ENCODE measurements at regions not wholly inside any gene's neighbourhood (a gene's known extent, or its start where the extent isn't known, plus 50 kb on each side); places are given as distances from the start of the nearest gene placed in this dataset.
"Not testable (repeated sequence)": the region's sequence is repeated elsewhere in the genome, so short reads cannot be mapped to it uniquely, and the experiment has no call there.

- DNase-seq (ENCODE audit: low read depth, low spot score): no peak
Observed at GRCh38 chr3:86887876-86888275, 103.1 kb downstream of the VGLL3 start.

- DNase-seq (ENCODE audit: low read depth, low spot score): no peak
Observed at GRCh38 chr3:86880066-86880465, 110.9 kb downstream of the VGLL3 start.

- not testable (repeated sequence) for DNase-seq (ENCODE audit: low read depth, low spot score)
Observed at GRCh38 chr3:86876504-86877181, 114.3 kb downstream of the VGLL3 start.

DNA sequence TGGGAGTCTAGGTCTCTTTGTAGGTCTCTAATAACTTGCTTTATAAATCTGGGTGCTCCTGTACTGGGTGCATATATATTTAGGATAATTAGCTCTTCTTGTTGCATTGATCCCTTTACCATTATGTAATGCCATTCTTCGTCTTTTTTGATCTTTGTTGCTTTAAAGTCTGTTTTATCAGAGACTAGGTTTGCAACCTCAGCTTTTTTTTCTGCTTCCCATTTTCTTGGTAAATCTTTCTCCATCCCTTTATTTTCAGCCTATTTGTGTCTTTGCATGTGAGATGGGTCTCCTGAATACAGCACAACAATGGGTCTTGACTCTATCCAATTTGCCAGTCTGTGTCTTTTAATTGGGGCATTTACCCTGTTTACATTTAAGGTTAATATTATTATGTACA, 116.2 kb downstream of the VGLL3 start:
- not testable (repeated sequence) for DNase-seq (ENCODE audit: low read depth, low spot score)

GRCh38 chr3:86869566-86869965, 121.4 kb downstream of the VGLL3 start:
- no peak for DNase-seq (ENCODE audit: low read depth, low spot score)

DNA sequence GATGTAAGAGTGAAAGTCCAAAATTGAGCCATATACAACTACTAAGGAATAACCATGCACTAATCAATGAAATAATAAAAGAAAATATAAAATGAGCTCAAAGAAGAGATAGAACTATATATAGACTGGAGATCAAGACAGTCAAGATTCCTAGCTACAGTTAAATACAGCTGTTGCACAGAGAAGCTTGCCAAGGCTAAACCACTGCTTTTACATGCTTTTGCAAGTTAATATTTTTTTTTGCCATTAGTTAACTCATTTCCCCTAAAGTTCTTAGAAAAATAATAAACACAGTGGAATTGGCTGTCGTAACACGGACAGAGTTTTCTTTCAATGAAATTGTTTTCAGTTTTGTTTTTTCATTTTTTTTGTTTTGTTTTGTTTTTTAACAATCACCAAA, 123.0 kb downstream of the VGLL3 start:
- DNase-seq (ENCODE audit: low read depth, low spot score): peak; percentile 5

GRCh38 chr3:86865506-86865905, 125.4 kb downstream of the VGLL3 start:
- DNase-seq (ENCODE audit: low read depth, low spot score): peak; percentile 77

- DNase-seq (ENCODE audit: low read depth, low spot score): no peak
Observed at GRCh38 chr3:86856711-86857110, 134.2 kb downstream of the VGLL3 start.

DNA sequence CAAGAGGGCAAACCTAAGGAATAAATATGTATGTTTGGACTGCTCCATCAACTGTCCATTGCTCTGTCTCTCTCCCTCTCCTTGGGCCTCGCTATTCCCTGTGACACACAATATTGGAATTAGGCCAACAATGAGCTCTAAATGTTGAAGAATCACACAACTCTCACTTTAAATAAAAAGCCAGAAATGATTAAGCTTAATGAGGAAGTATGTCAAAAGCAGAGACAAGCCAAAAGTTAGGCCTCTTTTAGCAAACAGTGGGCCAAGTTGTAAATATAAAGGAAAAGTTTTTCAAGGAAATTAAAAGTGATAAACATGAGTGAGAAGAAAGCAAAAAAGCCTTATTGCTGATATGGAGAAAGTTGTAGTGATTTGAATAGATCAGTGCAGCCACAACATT, 141.0 kb downstream of the VGLL3 start:
- no peak for DNase-seq (ENCODE audit: low read depth, low spot score)

DNA sequence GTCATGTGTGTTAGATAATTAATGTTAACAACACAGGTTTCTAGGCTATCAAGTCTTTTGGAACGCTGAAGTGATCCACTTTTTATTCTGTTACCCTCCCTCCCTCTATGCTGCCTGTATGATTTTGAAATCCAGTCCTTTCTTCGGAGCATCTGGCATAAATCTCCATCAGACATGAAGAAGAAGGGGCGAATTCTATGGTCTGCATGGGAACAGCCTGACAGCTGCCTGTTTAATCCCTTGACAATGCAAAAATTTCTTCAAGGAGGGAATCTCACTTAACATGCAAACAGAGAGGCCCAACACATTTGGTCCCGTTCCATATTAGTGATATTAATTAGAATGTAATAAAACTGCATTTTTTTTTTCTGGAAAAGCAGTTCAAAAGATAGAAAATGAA, 145.2 kb downstream of the VGLL3 start:
- no peak for DNase-seq (ENCODE audit: low read depth, low spot score)

DNA sequence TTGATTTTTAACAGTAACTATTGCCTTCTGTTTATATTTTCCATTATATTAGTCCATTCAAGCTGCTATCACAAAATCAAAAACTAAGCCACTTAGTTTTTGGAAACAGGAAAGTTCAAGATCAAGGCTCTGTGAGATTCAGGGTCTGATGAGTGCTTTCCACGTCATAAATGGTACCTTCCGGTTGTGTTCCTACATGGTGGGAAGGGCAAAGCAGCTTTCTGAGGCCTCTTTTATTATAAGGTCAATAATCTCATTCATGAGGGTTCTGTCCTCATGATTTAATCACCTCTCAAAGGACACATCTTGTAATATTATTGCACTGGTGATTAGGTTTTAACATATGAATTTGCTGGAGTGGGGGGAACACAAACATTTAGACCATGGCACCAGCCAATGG, 152.0 kb downstream of the VGLL3 start:
- DNase-seq (ENCODE audit: low read depth, low spot score): no peak

GRCh38 chr3:86837871-86838270, 153.1 kb downstream of the VGLL3 start:
- DNase-seq (ENCODE audit: low read depth, low spot score): no peak

DNA sequence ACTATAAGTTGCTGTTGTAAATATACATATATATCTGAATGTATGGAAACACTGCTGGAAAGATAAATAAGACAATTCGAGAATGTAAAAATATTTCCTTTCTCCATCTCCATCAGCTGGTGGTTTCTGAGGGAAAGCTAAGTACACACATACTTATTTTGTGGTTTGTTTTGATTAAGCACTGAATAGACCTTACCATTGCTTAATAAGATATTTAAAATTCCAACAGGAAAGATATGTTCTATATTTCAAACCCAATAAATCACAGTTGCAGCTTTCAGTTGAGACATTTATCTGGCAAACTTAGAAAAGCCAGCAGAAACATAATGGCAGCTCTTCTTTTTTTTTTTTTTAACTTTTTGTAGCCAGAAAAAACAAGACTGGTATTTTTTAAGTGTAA, 160.4 kb downstream of the VGLL3 start:
- DNase-seq (ENCODE audit: low read depth, low spot score): peak; percentile 61

- DNase-seq (ENCODE audit: low read depth, low spot score): no peak
Observed at GRCh38 chr3:86828751-86829150, 162.2 kb downstream of the VGLL3 start.

GRCh38 chr3:86827582-86827981, 163.4 kb downstream of the VGLL3 start:
- not testable (repeated sequence) for DNase-seq (ENCODE audit: low read depth, low spot score)

DNA sequence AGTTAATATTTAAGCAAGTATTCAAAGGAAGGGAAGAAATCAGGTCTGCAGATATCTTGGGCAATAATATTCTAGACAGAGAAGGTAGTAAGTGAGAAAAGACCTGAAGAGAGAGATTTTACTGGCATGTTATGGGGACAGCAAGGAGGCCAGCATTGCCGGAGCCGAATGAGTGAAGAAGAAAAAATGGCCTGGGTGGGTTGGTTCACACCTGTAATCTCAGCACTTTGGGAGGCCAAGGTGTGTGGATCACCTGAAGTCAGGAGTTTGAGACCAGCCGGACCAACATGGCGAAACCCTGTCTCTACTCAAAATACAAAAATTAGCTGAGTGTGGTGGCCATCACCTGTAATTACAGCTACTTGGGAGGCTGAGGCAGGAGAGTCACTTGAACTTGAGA, 164.7 kb downstream of the VGLL3 start:
- no peak for DNase-seq (ENCODE audit: low read depth, low spot score)

GRCh38 chr3:86815880-86816279, 175.1 kb downstream of the VGLL3 start:
- no peak for DNase-seq (ENCODE audit: low read depth, low spot score)

- peak; percentile 48 for DNase-seq (ENCODE audit: low read depth, low spot score)
Observed at GRCh38 chr3:86814918-86815655, 175.9 kb downstream of the VGLL3 start.

GRCh38 chr3:86814321-86814720, 176.6 kb downstream of the VGLL3 start:
- peak; percentile 68 for DNase-seq (ENCODE audit: low read depth, low spot score)

DNA sequence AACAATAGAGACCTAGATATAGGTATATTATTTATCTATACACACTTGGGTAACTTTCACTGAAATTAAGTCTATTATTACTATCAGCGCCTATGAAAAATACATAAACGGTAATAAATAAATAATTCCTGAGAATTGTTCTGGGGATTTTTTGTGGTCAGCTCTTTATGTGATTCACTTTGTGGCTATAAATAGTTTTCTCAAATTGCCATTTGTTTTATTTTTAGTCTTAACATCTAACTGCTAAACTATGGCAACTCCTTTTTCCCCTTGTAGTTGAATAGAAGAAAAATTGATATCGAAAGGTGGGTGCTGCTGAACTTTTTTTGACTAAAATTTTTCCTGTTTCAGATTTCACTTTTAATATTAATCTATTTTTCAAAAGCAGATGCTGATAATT, 189.0 kb downstream of the VGLL3 start:
- peak; percentile 30 for DNase-seq (ENCODE audit: low read depth, low spot score)

DNA sequence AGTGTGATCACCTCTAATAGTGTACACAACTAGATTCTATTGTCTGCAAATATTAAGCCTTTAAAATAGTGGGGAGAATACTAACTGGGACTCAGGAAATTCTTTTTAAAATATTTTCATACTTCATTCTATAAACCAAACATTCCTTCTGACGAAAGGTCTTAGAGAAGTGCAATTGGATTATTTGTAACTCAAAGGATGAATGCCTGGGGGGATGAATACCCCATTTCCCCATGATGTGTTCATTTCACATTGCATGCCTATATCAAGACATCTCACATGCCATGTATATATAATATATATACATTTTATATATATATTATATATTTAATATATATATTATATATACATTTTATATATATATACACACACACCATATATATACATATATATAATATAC, 189.9 kb downstream of the VGLL3 start:
- no peak for DNase-seq (ENCODE audit: low read depth, low spot score)

- no peak for DNase-seq (ENCODE audit: low read depth, low spot score)
Observed at GRCh38 chr3:86800116-86800515, 190.8 kb downstream of the VGLL3 start.

DNA sequence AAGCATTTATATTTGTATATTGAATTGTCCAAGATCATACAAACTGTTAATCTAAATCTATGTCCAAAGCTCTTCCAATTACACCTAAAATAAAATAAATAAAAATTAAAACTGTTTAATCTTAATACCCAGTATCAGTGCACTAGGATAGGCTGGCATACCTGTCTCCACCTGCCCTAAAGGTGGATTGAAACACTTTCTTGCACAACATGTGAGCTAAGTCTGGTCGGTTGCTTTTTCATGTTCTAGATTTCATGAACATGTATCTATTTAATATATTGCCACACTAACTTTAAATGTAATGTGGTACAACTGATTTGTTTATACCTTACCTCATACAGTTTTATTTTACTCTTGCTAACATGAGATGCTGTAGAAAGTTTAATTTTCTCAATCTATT, 193.0 kb downstream of the VGLL3 start:
- no peak for DNase-seq (ENCODE audit: low read depth, low spot score)

Data from astrocyte of the hippocampus (primary cell).